Testis (tissue), 2 donors: ENCODE measurements at regions not wholly inside any gene's neighbourhood (a gene's known extent, or its start where the extent isn't known, plus 50 kb on each side); places are given as distances from the start of the nearest gene placed in this dataset.
"Not testable (repeated sequence)": the region's sequence is repeated elsewhere in the genome, so short reads cannot be mapped to it uniquely, and the experiment has no call there.

ENCODE experiments used
- POLR2A ChIP-seq: fragments of 450-650 bp; IDR thresholded peaks from one replicate; pipeline ENCODE4 v1.6.1; 2017; ENCODE audit warnings: antibody characterized with exemption, mild to moderate bottlenecking, moderate library complexity
- TF ChIP-seq, protein P1 (sequence below), 3 experiments: fragments of 450-650 bp in 2 of 3; fragments of 200-600 bp in 1 of 3; sonication (generic) in 1 of 3; IDR thresholded peaks; one replicate each; pipeline ENCODE4 v1.5.1; 2016 to 2019; ENCODE audit warnings: antibody characterized with exemption in 3 of 3, mild to moderate bottlenecking in 2 of 3, moderate library complexity in 1 of 3

DNA sequence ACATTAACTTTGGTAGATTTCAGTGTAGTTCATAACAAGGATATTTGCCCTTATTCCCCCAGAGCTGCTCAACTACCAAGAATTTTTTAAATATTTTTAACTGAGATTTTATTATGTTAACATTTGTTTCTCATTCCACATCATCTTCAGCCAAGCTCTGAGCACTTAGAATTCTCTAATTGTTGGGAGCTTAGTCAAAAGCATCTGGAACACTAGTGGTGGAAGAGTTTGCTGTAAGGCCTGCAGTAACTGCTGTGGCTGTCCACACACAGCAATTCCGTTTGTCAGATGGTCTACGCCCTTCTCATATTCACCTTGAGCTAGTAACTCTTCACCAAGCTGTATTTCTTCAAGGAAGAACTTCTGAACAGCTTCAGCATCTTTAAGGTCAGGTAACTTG, 75.0 kb upstream of the KCTD7 start:
- TF ChIP-seq, protein P1, sequence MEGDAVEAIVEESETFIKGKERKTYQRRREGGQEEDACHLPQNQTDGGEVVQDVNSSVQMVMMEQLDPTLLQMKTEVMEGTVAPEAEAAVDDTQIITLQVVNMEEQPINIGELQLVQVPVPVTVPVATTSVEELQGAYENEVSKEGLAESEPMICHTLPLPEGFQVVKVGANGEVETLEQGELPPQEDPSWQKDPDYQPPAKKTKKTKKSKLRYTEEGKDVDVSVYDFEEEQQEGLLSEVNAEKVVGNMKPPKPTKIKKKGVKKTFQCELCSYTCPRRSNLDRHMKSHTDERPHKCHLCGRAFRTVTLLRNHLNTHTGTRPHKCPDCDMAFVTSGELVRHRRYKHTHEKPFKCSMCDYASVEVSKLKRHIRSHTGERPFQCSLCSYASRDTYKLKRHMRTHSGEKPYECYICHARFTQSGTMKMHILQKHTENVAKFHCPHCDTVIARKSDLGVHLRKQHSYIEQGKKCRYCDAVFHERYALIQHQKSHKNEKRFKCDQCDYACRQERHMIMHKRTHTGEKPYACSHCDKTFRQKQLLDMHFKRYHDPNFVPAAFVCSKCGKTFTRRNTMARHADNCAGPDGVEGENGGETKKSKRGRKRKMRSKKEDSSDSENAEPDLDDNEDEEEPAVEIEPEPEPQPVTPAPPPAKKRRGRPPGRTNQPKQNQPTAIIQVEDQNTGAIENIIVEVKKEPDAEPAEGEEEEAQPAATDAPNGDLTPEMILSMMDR (IDR thresholded peaks at IDR 0.05) = not testable (repeated sequence)
- not testable (repeated sequence) for TF ChIP-seq POLR2A
